GM18907 (cell line): ENCODE measurements at regions not wholly inside any gene's neighbourhood (a gene's known extent, or its start where the extent isn't known, plus 50 kb on each side); places are given as distances from the start of the nearest gene placed in this dataset.

Experiments used
- ATAC-seq: cut with Tn5 transposase; IDR thresholded peaks from one replicate; pipeline ENCODE4 v1.9.1; 2021; ENCODE audit warnings: mild to moderate bottlenecking, moderate library complexity; ENCODE audit not compliant: unreplicated experiment

GRCh38 chr2:42925742-42926433 lies 133.5 kb upstream of the HAAO start:
- ATAC-seq = no peak

GRCh38 chr2:42924418-42924886 lies 132.1 kb upstream of the HAAO start:
- ATAC-seq = no peak

- no peak for ATAC-seq
Measured at GRCh38 chr2:42923580-42924417, 131.4 kb upstream of the HAAO start.

- no peak for ATAC-seq
Measured at GRCh38 chr2:42922790-42923579, 130.6 kb upstream of the HAAO start.

GRCh38 chr2:42922293-42922692 lies 129.9 kb upstream of the HAAO start:
- no peak for ATAC-seq

- ATAC-seq = no peak
Measured at GRCh38 chr2:42921721-42922120, 129.3 kb upstream of the HAAO start.

GRCh38 chr2:42921147-42921520 lies 128.8 kb upstream of the HAAO start:
- no peak for ATAC-seq

GRCh38 chr2:42920446-42921146 lies 128.2 kb upstream of the HAAO start:
- ATAC-seq = no peak

GRCh38 chr2:42918671-42919318 lies 126.4 kb upstream of the HAAO start:
- no peak for ATAC-seq

GRCh38 chr2:42918041-42918440 lies 125.7 kb upstream of the HAAO start:
- ATAC-seq = no peak

- no peak for ATAC-seq
Measured at GRCh38 chr2:42917425-42917927, 125.1 kb upstream of the HAAO start.

GRCh38 chr2:42916324-42916723 lies 123.9 kb upstream of the HAAO start:
- no peak for ATAC-seq

GRCh38 chr2:42914860-42915259 lies 122.5 kb upstream of the HAAO start:
- no peak for ATAC-seq

- ATAC-seq = no peak
Measured at GRCh38 chr2:42914314-42914713, 121.9 kb upstream of the HAAO start.

GRCh38 chr2:42913280-42913878 lies 121.0 kb upstream of the HAAO start:
- ATAC-seq = no peak

GRCh38 chr2:42910645-42911405 lies 118.4 kb upstream of the HAAO start:
- ATAC-seq = no peak

GRCh38 chr2:42909966-42910365 lies 117.6 kb upstream of the HAAO start:
- ATAC-seq = no peak

GRCh38 chr2:42908518-42909200 lies 116.3 kb upstream of the HAAO start:
- no peak for ATAC-seq
